Activated CD4-positive, alpha-beta T cell treated with anti-CD3 and anti-CD28 coated beads for 1 hour (primary cell): ENCODE measurements at regions not wholly inside any gene's neighbourhood (a gene's known extent, or its start where the extent isn't known, plus 50 kb on each side); places are given as distances from the start of the nearest gene placed in this dataset.
"Not testable (repeated sequence)": the region's sequence is repeated elsewhere in the genome, so short reads cannot be mapped to it uniquely, and the experiment has no call there.

Experiments
- DNase-seq: peaks from one replicate; pipeline ENCODE4 v3.0.0-alpha.2; 2020

GRCh38 chr9:71361357-71361756, 239.9 kb upstream of the TRPM3 start:
- no peak for DNase-seq

GRCh38 chr9:71357346-71357745, 235.9 kb upstream of the TRPM3 start:
- DNase-seq = no peak

- DNase-seq = no peak
Measured at GRCh38 chr9:71355884-71356283, 234.5 kb upstream of the TRPM3 start.

GRCh38 chr9:71353720-71354119, 232.3 kb upstream of the TRPM3 start:
- no peak for DNase-seq

- no peak for DNase-seq
Measured at GRCh38 chr9:71352837-71353236, 231.4 kb upstream of the TRPM3 start.

GRCh38 chr9:71349218-71349617, 227.8 kb upstream of the TRPM3 start:
- DNase-seq = no peak

GRCh38 chr9:71333321-71333720, 211.9 kb upstream of the TRPM3 start:
- no peak for DNase-seq

- DNase-seq = no peak
Measured at GRCh38 chr9:71331603-71332002, 210.2 kb upstream of the TRPM3 start.

GRCh38 chr9:71329873-71330272, 208.5 kb upstream of the TRPM3 start:
- DNase-seq = no peak

GRCh38 chr9:71326360-71326759, 204.9 kb upstream of the TRPM3 start:
- no peak for DNase-seq

GRCh38 chr9:71323357-71323756, 201.9 kb upstream of the TRPM3 start:
- DNase-seq = no peak

GRCh38 chr9:71322311-71322710, 200.9 kb upstream of the TRPM3 start:
- DNase-seq = no peak

- DNase-seq = no peak
Measured at GRCh38 chr9:71308454-71308853, 187.0 kb upstream of the TRPM3 start.

- no peak for DNase-seq
Measured at GRCh38 chr9:71306134-71306533, 184.7 kb upstream of the TRPM3 start.

- DNase-seq = no peak
Measured at GRCh38 chr9:71303351-71303750, 181.9 kb upstream of the TRPM3 start.

- no peak for DNase-seq
Measured at GRCh38 chr9:71302776-71303175, 181.4 kb upstream of the TRPM3 start.

- DNase-seq = no peak
Measured at GRCh38 chr9:71295928-71296327, 174.5 kb upstream of the TRPM3 start.

GRCh38 chr9:71286146-71286545, 164.7 kb upstream of the TRPM3 start:
- DNase-seq = no peak

- DNase-seq = no peak
Measured at GRCh38 chr9:71285191-71285656, 163.8 kb upstream of the TRPM3 start.

- DNase-seq = not testable (repeated sequence)
Measured at GRCh38 chr9:71282116-71282515, 160.7 kb upstream of the TRPM3 start.

GRCh38 chr9:71279151-71279739, 157.8 kb upstream of the TRPM3 start:
- no peak for DNase-seq

- DNase-seq = no peak
Measured at GRCh38 chr9:71273613-71274012, 152.2 kb upstream of the TRPM3 start.

- DNase-seq = no peak
Measured at GRCh38 chr9:71271602-71272001, 150.2 kb upstream of the TRPM3 start.

GRCh38 chr9:71270554-71270953, 149.1 kb upstream of the TRPM3 start:
- no peak for DNase-seq

GRCh38 chr9:71269859-71270258, 148.4 kb upstream of the TRPM3 start:
- DNase-seq = no peak
